ENCODE measurements at regions not wholly inside any gene's neighbourhood (a gene's known extent, or its start where the extent isn't known, plus 50 kb on each side); places are given as distances from the start of the nearest gene placed in this dataset.

- TF ChIP-seq, protein P1, sequence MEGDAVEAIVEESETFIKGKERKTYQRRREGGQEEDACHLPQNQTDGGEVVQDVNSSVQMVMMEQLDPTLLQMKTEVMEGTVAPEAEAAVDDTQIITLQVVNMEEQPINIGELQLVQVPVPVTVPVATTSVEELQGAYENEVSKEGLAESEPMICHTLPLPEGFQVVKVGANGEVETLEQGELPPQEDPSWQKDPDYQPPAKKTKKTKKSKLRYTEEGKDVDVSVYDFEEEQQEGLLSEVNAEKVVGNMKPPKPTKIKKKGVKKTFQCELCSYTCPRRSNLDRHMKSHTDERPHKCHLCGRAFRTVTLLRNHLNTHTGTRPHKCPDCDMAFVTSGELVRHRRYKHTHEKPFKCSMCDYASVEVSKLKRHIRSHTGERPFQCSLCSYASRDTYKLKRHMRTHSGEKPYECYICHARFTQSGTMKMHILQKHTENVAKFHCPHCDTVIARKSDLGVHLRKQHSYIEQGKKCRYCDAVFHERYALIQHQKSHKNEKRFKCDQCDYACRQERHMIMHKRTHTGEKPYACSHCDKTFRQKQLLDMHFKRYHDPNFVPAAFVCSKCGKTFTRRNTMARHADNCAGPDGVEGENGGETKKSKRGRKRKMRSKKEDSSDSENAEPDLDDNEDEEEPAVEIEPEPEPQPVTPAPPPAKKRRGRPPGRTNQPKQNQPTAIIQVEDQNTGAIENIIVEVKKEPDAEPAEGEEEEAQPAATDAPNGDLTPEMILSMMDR (conservative IDR thresholded peaks at IDR 0.05; ENCODE audit: low read depth in 2 of 2): no peak
- TF ChIP-seq POLR2AphosphoS5 (IDR thresholded peaks at IDR 0.05; ENCODE audit: low read depth) (no peak), EZH2 (IDR thresholded peaks at IDR 0.05; ENCODE audit: low read depth, unreplicated experiment) (no peak), ZNF331 (CRISPR knock-in tag; IDR thresholded peaks at IDR 0.05; ENCODE audit: low read depth) (no peak)
- TF ChIP-seq, protein P2, sequence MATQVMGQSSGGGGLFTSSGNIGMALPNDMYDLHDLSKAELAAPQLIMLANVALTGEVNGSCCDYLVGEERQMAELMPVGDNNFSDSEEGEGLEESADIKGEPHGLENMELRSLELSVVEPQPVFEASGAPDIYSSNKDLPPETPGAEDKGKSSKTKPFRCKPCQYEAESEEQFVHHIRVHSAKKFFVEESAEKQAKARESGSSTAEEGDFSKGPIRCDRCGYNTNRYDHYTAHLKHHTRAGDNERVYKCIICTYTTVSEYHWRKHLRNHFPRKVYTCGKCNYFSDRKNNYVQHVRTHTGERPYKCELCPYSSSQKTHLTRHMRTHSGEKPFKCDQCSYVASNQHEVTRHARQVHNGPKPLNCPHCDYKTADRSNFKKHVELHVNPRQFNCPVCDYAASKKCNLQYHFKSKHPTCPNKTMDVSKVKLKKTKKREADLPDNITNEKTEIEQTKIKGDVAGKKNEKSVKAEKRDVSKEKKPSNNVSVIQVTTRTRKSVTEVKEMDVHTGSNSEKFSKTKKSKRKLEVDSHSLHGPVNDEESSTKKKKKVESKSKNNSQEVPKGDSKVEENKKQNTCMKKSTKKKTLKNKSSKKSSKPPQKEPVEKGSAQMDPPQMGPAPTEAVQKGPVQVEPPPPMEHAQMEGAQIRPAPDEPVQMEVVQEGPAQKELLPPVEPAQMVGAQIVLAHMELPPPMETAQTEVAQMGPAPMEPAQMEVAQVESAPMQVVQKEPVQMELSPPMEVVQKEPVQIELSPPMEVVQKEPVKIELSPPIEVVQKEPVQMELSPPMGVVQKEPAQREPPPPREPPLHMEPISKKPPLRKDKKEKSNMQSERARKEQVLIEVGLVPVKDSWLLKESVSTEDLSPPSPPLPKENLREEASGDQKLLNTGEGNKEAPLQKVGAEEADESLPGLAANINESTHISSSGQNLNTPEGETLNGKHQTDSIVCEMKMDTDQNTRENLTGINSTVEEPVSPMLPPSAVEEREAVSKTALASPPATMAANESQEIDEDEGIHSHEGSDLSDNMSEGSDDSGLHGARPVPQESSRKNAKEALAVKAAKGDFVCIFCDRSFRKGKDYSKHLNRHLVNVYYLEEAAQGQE (IDR thresholded peaks at IDR 0.05; ENCODE audit: unreplicated experiment): no peak
Measured at GRCh38 chr3:31054032-31054431, 159.6 kb upstream of the GADL1 start.
